NOMO-1 (cell line): ENCODE measurements at regions not wholly inside any gene's neighbourhood (a gene's known extent, or its start where the extent isn't known, plus 50 kb on each side); places are given as distances from the start of the nearest gene placed in this dataset.
"Not testable (repeated sequence)": the region's sequence is repeated elsewhere in the genome, so short reads cannot be mapped to it uniquely, and the experiment has no call there.

Experiments
- DNase-seq, 2 experiments: peaks; one replicate each; lab custom pipeline; 2025; ENCODE audit not compliant: unreplicated experiment in 2 of 2; lab: John Stamatoyannopoulos, UW

- DNase-seq = no peak
Observed at GRCh38 chr3:16070707-16071106, 103.8 kb upstream of the GALNT15 start.

- DNase-seq = no peak
Observed at GRCh38 chr3:16071206-16071605, 103.3 kb upstream of the GALNT15 start.

GRCh38 chr3:16072420-16073110, 101.9 kb upstream of the GALNT15 start:
- no peak for DNase-seq

GRCh38 chr3:16073203-16073602, 101.3 kb upstream of the GALNT15 start:
- DNase-seq = no peak

- DNase-seq = not testable (repeated sequence)
Observed at GRCh38 chr3:16073990-16074671, 100.3 kb upstream of the GALNT15 start.

- DNase-seq = no peak
Observed at GRCh38 chr3:16075647-16076046, 98.8 kb upstream of the GALNT15 start.

GRCh38 chr3:16076564-16076963, 97.9 kb upstream of the GALNT15 start:
- no peak for DNase-seq

- DNase-seq = not testable (repeated sequence)
Observed at GRCh38 chr3:16077146-16077545, 97.3 kb upstream of the GALNT15 start.

GRCh38 chr3:16077681-16078080, 96.8 kb upstream of the GALNT15 start:
- not testable (repeated sequence) for DNase-seq

GRCh38 chr3:16079519-16079918, 95.0 kb upstream of the GALNT15 start:
- no peak for DNase-seq

- DNase-seq = no peak
Observed at GRCh38 chr3:16081661-16082060, 92.8 kb upstream of the GALNT15 start.

- peak in 1 of 2 experiments; percentile 21 for DNase-seq
Observed at GRCh38 chr3:16084887-16085286, 89.6 kb upstream of the GALNT15 start.

GRCh38 chr3:16085410-16085809, 89.1 kb upstream of the GALNT15 start:
- no peak for DNase-seq

- no peak for DNase-seq
Observed at GRCh38 chr3:16085884-16086608, 88.4 kb upstream of the GALNT15 start.

GRCh38 chr3:16086690-16087089, 87.8 kb upstream of the GALNT15 start:
- no peak for DNase-seq

GRCh38 chr3:16088496-16088895, 86.0 kb upstream of the GALNT15 start:
- no peak for DNase-seq

GRCh38 chr3:16089521-16089920, 85.0 kb upstream of the GALNT15 start:
- no peak for DNase-seq

- no peak for DNase-seq
Observed at GRCh38 chr3:16090024-16090423, 84.5 kb upstream of the GALNT15 start.

- no peak for DNase-seq
Observed at GRCh38 chr3:16090706-16091105, 83.8 kb upstream of the GALNT15 start.

GRCh38 chr3:16092923-16093322, 81.6 kb upstream of the GALNT15 start:
- DNase-seq = no peak

- no peak for DNase-seq
Observed at GRCh38 chr3:16101295-16102186, 72.9 kb upstream of the GALNT15 start.
